ENCODE measurements at regions not wholly inside any gene's neighbourhood (a gene's known extent, or its start where the extent isn't known, plus 50 kb on each side); places are given as distances from the start of the nearest gene placed in this dataset.

GRCh38 chr6:170483413-170483812, 69.7 kb downstream of the PSMB1 start:
- no peak overlapping the region for H3K4me3 ChIP-seq (ENCODE audit: low read depth, low read length)
- no peak for FAIRE-seq

GRCh38 chr6:170480050-170480692, 72.9 kb downstream of the PSMB1 start:
- TF ChIP-seq CTCF (IDR thresholded peaks at IDR 0.05; ENCODE audit: insufficient read depth, low read length, severe bottlenecking): no peak
- no peak overlapping the region for H3K4me3 ChIP-seq (ENCODE audit: low read depth, low read length)
- H3K36me3 ChIP-seq (ENCODE audit: control insufficient read depth, insufficient read depth, low read length): no peaks in the 10 kb centered on the region
- no peak for FAIRE-seq
- no peaks in the 10 kb centered on the region for H3K27me3 ChIP-seq (ENCODE audit: control insufficient read depth, insufficient read depth, low read length)
- no peak for DNase-seq (ENCODE audit: low read depth)

More at GRCh38 chr6:170483413-170483812, 69.7 kb downstream of the PSMB1 start:
- Histone ChIP-seq H3K27me3 (ENCODE audit: control insufficient read depth, insufficient read depth, low read length) (no peaks in the 10 kb centered on the region), H3K36me3 (ENCODE audit: control insufficient read depth, insufficient read depth, low read length) (no peaks in the 10 kb centered on the region)
- no peak for DNase-seq (ENCODE audit: low read depth)
- no peak for TF ChIP-seq CTCF (IDR thresholded peaks at IDR 0.05; ENCODE audit: insufficient read depth, low read length, severe bottlenecking)

GRCh38 chr6:170476360-170476759, 76.7 kb downstream of the PSMB1 start:
- no peak for TF ChIP-seq CTCF (IDR thresholded peaks at IDR 0.05; ENCODE audit: insufficient read depth, low read length, severe bottlenecking)
- no peak for DNase-seq (ENCODE audit: low read depth)
- no peaks in the 10 kb centered on the region for H3K27me3 ChIP-seq (ENCODE audit: control insufficient read depth, insufficient read depth, low read length)

GRCh38 chr6:170475118-170475517, 78.0 kb downstream of the PSMB1 start:
- Histone ChIP-seq H3K4me3 (ENCODE audit: low read depth, low read length) (no peak overlapping the region), H3K27me3 (ENCODE audit: control insufficient read depth, insufficient read depth, low read length) (no peaks in the 10 kb centered on the region), H3K36me3 (ENCODE audit: control insufficient read depth, insufficient read depth, low read length) (no peaks in the 10 kb centered on the region)
- no peak for TF ChIP-seq CTCF (IDR thresholded peaks at IDR 0.05; ENCODE audit: insufficient read depth, low read length, severe bottlenecking)
- DNase-seq (ENCODE audit: low read depth) (no peak), FAIRE-seq (no peak)

More at GRCh38 chr6:170476360-170476759, 76.7 kb downstream of the PSMB1 start:
- Histone ChIP-seq H3K4me3 (ENCODE audit: low read depth, low read length) (no peak overlapping the region), H3K36me3 (ENCODE audit: control insufficient read depth, insufficient read depth, low read length) (no peaks in the 10 kb centered on the region)
- no peak for FAIRE-seq

DNA sequence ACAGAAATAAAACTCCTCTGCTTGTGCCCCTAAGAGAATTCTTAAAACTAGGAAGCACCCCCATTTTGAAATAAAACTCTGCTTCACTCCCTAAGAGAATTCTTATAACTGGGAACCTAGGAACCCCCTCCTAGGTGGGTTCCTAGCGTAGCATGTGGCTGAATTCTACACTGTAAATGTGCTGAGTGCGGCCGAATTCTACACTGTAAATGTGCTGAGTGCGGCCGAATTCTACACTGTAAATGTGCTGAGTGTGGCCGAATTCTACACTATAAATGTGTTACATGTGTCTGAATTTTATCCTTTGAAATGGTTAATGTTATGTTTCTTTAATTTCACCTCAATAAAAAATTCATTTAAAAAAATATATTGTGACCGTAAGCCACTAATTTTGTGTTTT, 79.3 kb downstream of the PSMB1 start:
- no peak overlapping the region for H3K4me3 ChIP-seq (ENCODE audit: low read depth, low read length)
- no peak for TF ChIP-seq CTCF (IDR thresholded peaks at IDR 0.05; ENCODE audit: insufficient read depth, low read length, severe bottlenecking)
- DNase-seq (ENCODE audit: low read depth) (no peak), FAIRE-seq (no peak)
- no peaks in the 10 kb centered on the region for H3K36me3 ChIP-seq (ENCODE audit: control insufficient read depth, insufficient read depth, low read length)
- no peaks in the 10 kb centered on the region for H3K27me3 ChIP-seq (ENCODE audit: control insufficient read depth, insufficient read depth, low read length)

DNA sequence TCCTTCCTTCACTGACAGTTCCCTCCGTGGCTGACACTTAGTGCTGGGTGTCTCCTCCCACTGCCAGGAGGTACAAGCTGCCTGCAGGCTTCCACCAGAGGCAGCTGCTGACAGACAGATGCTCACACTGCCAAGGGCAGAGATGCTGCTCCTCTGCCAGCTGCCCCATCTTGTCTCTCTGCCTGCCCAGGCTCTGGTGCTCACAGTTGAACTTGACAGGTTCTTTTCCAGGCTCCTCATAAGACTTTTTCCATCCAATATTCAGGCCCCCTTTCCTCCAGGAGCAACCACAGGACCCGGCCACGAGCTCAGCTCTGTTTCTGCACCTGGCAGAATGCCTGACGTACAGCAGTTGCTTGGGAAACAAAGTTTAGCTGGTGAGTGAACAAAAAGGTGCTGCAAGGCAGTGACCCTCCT, 79.8 kb downstream of the PSMB1 start:
- no peak overlapping the region for H3K4me3 ChIP-seq (ENCODE audit: low read depth, low read length)
- no peak for TF ChIP-seq CTCF (IDR thresholded peaks at IDR 0.05; ENCODE audit: insufficient read depth, low read length, severe bottlenecking)
- FAIRE-seq (no peak), DNase-seq (ENCODE audit: low read depth) (no peak)
- H3K36me3 ChIP-seq (ENCODE audit: control insufficient read depth, insufficient read depth, low read length): no peaks in the 10 kb centered on the region
- H3K27me3 ChIP-seq (ENCODE audit: control insufficient read depth, insufficient read depth, low read length): no peaks in the 10 kb centered on the region

Data from bronchial epithelial cell (primary cell).